HG03097 (cell line): ENCODE measurements at regions not wholly inside any gene's neighbourhood (a gene's known extent, or its start where the extent isn't known, plus 50 kb on each side); places are given as distances from the start of the nearest gene placed in this dataset.

Experiments
- ATAC-seq: cut with Tn5 transposase; IDR thresholded peaks from one replicate; pipeline ENCODE4 v1.9.1; 2021; ENCODE audit not compliant: unreplicated experiment, low FRiP score

DNA sequence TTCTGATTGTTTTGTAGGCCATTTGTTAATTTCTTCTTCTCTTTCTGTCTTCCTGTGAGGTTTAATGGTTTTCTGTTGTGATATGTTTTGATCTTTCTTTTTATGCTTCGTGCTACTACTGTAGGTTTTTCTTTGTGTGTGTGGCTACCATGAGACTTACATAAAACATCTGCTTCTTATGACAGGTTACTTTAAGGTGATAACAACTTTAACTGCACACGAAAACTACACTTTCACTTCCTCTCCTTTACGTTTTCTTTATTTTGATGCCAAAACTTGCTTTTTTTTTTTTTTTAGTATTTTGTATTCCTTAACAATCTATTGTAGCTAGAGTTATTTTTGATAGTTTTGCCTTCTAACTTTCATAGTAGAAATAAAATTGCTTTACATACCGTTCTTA lies 691.3 kb downstream of the TSN start:
- ATAC-seq, result no peak

DNA sequence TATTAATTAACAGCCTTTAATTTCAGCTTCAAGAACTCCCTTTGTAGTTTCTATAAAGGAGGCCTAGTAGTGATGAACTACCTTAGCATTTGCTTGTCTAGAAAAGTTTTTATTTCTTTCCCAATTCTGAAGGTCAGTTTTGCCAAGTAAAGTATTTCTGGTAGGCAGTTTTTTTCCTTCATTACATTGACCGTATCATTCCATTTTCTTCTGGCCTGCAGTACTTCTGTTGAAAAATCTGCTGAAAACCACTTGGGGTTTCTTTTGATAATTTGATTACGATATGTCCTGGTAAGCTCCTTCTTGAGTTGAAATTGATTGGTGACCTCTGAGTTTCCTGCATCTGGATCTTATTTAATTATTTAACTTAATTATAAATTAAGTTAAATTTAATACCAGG lies 691.8 kb downstream of the TSN start:
- ATAC-seq, result no peak

DNA sequence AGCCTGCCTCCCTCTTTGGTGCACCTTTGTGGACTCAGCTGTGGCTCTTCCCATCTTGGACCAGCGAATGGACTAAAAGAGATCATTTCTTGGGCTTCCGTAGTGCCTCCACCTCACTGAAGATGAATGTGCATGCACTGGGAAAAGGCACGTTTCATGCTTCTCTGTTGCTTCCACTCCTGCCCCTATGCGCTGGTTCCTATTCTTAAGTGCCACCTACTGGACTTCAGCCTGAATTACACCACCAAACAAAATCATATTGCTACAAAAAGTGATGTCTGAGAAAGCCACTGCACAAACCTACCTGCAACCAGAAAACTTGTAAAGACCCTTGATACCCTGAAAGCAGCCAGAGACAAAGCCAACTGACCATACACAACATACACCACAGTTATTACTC lies 695.6 kb downstream of the TSN start:
- ATAC-seq, result no peak

DNA sequence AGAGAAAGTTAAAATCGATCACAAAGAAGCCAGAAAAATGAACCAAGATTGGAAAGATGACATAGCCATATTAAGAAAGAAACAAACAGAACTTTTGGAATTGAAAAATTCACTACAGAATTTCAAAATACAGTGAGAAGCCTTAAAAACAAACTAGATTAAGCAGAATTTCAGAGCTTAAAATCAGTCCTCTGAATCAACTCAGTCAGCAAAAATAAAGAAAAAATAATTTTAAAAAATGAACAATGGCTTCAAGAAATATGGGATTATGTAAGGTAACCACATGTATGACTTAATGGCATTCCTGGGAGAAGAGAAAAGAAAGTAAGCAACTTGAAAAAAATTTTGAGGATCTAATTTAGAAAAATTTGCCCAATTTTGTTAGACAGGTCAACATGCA lies 696.2 kb downstream of the TSN start:
- ATAC-seq, result no peak

DNA sequence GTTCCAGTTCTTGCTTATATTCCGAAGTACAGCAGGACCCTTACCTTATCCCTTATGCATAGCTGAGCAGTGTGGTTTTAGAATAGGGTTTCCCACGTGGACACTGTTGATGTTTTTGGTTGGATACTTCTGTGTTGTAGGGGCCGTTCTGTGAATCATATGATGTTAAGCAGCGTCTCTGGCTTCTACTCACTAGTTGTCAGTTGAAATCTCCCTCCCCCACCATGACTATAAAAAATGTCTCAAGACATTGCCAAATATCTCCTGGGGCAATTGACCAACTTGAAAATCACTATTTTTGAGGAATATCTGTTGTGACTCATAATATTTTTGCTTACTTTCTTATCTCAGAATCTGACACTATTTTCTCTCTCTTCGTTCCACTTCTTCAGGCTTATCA lies 713.7 kb downstream of the TSN start:
- no peak for ATAC-seq

DNA sequence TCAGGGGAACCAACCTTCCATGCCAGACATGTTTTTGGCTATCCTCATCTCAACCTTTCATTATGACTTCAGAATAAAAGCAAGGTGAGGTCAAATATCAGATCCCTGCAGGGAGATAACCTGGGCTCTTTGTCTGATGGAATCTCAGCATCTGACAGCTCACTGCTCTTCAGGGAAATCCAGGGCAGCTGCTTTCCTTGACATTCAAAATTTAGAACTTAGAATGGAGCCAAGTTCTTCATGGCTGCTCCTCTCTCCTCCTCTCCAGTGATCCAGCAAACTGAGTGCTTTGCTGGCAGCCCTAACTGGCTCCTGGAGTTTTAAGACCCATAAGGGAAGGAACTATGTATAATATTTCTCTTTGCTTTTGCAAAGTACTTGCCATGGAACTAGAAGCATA lies 716.3 kb downstream of the TSN start:
- ATAC-seq, result no peak

DNA sequence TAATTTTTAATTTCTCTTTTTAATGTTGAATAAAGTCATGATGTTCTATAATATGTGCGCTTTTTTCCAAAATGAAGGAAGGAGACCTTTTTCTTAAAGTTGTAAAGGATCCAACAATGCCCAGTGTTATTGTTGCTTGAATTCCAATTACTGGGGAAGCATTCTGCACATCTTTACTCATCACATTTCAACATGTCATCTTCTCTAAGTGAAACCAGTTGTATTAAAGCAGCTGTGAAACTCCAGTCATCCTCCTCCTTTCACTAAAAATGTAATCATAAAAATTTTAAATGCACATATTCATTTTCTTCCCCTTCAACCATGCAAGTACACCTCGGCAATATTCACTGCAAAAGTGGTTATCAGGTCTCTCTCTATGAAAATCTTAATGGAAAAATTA lies 722.7 kb downstream of the TSN start:
- no peak for ATAC-seq

DNA sequence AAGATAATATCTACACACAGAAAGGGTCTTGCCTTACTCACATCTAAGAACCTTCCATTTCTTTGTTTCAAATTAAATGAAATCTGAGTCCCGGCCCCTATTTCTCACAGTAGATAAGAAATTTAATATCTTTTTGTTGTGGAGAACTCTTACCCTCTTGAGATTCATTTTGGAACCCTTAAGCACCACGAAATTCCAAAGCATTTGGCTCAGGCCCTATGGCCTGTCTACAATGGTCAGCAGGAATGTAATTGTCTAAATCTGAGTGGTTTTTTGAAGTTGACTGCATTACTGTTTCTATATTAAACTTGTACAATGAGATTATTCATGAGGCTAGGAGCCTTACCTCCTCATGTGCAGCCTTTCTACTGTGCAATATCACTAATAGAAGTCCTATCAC lies 723.3 kb downstream of the TSN start:
- no peak for ATAC-seq

DNA sequence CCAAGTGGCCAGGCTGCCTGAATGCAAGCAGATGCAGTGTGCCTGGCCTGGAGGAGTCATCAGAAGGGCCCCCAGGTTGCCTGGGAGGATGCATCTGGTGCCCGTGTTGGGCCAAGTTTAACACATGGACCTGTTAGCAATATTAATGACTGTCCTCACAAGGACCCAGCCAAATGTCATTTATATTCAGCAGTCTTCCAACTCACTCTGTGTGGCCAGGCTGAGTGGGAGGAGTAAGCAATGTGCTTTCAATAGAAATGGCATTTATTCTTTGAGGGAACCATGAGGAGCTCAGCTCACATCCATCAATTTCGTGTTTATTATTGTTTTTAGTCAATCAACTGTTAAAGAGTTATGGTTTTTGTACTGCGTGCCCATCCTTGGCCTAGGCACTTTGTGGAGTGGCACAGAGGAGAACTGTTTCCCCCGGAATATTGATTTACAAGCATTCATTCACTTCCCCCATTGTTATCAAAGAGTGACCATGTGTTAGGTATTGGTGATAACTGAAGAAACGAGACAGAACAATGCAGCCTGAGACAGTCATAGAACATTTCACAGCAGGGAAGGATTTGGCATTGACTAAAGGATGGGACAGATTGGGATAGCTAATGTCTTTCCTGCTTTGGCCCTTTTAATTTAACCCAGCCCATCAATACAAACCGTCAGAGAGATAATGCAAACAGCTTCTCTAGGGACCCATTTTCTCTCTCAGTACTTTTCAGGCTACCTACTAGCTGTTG lies 725.2 kb downstream of the TSN start:
- no peak for ATAC-seq

DNA sequence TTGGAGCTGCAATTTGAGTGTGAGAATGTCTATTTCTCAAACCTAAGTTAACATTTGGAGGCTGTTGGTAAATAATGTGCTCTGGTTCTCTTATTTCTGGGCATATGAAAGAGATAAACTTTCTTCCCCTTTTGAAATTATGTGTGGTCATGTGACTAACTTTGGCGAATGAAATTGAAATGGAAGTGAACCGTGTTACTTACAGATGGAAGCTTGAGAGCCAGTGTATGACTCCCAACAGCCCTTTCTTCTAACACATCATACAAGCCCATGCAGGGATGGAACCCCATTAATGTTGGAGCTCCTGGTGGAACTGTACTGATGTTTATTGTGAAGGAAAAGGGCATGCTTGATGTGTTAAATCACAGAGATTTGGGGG lies 725.8 kb downstream of the TSN start:
- ATAC-seq, result no peak

DNA sequence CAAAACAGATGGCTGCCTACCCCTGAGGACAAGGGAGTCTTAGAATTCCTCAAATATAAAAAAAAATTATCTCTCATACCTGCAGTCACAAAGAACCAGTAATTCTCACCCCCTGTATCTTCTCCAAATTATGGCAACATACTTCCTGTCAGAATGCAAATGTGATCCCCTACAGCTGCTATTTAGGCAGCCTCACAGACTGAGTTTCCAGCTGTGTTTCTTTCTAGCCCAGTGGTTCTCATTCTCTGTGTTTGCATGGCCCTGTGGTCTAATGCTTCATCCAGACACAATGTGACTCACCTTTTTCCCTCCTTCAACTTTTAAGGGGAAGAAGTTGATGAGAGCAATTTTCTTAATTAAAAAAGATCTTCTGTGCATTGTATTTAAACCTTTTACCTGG lies 726.3 kb downstream of the TSN start:
- no peak for ATAC-seq

DNA sequence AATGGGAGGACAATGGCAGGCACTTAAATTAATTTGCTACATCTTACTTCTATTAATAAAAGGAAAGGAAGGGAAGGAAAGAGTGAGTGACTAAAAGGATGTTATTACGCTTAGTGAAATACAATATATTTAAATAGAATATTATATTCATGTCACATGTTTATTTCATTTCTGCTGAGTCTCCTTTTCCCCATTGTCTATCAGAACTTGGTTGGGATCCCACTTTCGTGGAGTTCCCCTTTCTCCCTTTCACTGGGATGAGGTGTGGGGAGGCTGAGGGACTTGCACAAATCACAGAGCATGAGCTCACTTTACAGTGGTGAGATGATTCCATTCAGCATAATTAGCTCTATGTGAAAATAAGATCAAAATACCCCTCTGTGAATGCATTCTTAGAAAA lies 730.6 kb downstream of the TSN start:
- no peak for ATAC-seq

DNA sequence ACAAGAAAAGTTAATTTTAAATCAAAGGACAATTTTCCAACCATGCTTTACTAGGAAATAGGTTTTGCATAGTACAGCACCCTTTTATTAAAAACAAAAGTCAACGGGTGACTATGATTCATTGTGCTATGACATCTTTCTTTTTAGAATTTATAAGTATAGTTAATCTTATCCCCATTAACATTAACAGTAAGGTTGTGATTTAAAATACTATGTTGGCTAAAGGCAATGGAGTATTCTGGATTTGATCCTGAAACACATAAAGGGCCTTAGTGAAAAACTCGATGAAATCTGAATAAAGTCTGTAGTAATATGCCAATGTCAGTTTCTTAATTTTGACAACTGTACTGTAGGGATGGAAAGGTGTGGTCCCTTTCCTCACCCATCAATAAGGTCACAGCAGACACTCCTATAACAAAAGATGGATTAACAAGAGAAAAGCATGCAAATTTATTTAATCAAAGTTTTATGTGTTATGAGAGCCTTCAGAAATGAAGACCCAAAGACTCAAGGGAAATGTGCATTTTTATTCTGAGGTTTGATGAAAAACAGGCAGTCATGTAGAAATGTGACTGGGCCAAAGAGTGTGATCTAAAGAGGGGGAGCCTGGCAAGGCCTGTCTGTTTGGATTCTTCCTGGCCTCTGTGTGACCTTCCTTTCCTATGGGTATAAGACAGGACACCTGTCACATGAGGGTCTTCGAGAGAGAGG lies 731.4 kb downstream of the TSN start:
- ATAC-seq, result no peak

DNA sequence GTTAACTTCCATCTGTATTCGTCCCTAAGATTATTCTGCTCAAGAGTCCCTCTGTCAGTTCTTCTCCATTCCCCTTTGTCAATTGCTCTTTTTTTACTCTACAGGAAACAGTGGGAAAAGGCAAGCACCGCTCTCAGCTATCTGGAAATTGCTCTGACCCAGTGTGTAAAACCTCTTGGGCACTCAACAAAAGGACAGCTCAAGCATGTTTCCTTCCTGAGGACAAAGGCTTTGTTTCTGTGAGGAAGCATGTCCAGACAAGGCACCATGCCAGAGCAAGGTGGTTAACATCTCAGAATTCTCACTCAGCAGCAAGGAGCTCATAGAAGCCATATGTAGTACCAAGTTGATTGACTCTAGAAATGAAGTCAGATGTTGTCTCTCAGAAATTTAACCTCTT lies 735.6 kb downstream of the TSN start:
- no peak for ATAC-seq

DNA sequence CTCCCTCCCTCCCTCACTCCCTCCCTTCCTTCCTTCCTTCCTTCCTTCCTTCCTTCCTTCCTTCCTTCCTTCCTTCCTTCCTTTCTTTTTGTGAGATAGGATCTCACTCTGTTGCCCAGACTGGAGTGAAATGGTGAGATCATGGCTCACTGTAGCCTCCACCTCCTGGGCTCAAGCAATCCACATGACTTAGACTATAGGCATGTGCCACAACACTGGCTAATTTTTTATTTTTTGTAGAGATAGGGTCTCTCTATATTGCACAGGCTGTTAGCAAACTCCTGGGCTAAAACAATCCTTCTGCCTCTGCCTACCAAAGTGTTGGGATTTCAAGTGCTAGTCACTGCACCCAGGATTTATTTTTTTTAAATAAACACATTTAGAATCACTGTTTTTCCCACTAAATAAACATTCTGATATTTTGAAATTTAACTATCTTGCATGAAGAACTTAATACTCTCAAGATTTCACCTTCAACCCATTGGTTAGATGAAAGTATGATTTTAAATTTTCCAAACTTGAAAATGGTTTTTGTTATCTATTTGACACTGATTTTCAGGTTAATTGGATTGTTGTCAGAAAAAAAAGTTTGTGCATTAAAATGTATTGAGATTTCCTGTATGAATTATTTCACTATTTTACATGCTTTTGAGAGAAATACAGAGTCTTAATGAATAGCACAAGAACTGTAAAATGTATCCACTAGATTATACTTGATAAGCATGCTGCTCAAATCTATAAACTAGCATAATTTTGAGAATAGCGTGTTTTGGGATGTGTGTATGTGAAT lies 745.1 kb downstream of the TSN start:
- ATAC-seq, result no peak

DNA sequence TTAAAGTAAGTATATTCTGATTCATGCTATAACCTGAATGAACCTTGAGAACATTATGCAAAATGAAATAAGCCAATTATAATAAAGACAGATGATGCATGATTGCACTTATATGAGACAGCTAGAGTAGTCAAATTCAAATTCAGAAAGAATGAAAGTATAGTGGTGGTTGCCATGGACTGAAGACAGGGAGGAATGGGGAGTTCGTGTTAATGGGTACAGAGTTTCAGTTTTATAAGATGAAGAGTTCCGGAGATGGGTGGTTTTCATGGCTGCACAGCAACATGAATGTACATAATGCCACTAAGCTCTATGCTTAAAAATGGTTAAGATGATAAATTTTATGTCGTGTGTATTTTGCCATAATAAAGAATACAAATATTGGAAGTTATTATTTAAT lies 751.2 kb downstream of the TSN start:
- ATAC-seq, result no peak

DNA sequence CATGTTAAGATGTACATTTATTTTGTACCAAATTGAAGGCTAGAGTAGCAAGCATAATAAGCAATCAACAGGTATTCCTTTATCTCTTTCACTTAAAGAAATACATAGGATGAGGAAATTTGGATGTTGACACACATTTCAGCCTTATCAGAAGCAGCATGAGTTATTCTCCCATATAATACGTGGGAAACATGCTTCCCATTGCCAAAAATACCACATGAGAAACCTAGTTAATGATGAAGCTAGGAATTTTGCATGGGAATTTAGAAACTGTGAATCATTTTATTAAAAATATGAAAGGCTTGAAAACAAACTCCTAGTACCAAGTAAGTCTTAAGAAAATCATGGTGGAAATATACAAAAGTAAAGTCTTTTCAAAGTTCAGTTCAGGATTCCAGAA lies 751.8 kb downstream of the TSN start:
- no peak for ATAC-seq

DNA sequence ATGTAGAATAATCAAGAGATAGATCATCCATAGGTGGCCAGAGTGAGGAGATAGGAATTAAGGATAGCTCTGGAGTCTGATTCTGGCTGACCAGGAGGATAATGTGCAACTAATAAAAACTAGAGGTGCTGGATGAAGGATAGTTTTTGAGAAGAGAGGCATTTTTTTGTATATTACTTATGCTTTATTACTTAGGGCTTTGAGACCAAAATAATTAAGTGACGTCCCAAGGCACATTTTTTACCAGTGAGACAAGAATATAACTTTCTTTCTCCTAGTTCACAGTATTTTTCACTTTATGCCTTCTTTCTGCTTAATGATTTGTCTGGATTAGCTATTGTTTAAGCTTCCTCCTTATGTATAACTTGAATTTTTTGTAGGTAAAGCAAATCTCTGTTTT lies 756.6 kb downstream of the TSN start:
- no peak for ATAC-seq

DNA sequence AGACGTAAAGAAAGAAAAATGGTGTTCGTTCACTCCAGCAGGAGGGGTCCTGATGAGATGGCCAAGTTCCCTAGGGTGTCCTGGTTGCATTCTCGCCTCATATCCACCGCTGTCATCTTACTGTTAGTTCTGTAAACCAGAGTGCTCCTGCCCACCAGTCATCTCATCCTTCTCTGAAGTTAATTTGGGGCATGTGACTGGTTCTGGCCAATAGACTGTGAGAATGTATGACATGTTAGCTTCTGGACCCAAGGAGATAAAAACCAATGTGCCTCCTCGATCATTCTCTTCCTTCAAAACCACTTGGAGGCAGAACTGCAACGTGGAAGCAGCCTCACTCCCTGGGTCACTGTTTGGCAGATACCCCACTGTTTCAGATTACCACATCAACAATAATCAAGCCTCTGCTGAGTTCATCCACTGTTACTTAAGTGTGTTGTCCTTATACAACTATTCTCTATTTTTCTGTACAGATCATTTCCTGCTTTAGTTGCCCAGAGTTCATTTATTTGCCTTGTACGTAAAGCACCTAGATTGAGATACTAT lies 759.1 kb downstream of the TSN start:
- no peak for ATAC-seq

DNA sequence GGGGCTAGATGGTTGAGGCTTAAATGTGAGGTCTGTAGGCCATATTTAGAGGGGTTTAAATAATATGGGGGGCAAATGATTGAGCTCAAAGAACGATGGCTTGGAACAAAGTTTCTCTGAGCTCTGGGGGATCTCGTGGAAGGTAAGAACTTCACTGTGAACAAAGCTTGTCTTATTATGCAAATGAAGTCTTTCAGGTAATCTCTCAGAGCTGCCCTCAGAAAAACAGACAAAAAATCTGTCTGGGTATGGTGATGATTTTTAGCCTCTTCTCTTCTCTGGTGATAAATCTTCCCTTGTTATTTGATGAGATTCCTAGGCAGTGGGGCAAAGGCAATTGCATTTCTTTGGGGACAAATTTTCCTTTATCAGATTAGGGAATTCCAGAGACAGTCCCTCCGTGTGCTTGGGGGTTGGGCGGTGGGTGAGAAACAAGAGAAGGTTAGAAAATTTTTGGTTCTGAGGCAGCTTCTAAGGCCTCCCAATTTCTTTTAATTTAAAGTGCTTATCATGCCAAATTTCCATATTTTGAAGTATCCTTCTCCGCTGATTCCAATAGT lies 760.4 kb downstream of the TSN start:
- no peak for ATAC-seq

DNA sequence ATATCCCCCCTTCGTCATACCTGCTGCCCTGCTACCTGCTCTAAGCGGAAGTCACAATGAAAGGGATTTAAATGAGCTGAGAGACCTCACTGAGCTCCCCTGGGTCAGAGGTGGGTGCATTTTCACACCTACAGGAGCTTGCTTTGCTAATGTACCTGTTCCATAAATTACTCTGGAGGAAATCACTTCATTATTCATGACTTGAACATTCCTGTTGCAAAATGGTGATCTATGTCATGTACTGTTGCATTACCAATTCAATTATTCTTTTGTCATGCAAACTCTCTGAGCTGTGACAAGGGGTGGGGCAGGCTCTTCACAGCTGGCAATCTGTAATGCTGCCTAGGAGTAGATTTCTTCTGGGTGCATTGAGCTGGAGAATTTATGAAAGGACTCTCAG lies 761.3 kb downstream of the TSN start:
- ATAC-seq, result no peak
